MG63 (cell line): ENCODE measurements at regions not wholly inside any gene's neighbourhood (a gene's known extent, or its start where the extent isn't known, plus 50 kb on each side); places are given as distances from the start of the nearest gene placed in this dataset.

Experiments used
- DNase-seq: peaks from one replicate; pipeline ENCODE4 v3.0.0-alpha.2; 2020
- H3K27me3 ChIP-seq: fragments of 250-450 bp; sonication (Bioruptor Pico); 2 replicates; pipeline ENCODE4 v1.5.1; 2020; ENCODE audit warnings: mild to moderate bottlenecking, moderate library complexity
- H3K36me3 ChIP-seq: fragments of 250-450 bp; sonication (Bioruptor Pico); 2 replicates; pipeline ENCODE4 v1.5.1; 2020; ENCODE audit warnings: mild to moderate bottlenecking, moderate library complexity
- H3K4me3 ChIP-seq: fragments of 250-450 bp; sonication (Bioruptor Pico); 2 replicates; pipeline ENCODE4 v1.5.1; 2020; ENCODE audit warnings: mild to moderate bottlenecking, moderate library complexity
- H3K9me3 ChIP-seq: fragments of 250-450 bp; sonication (Bioruptor Pico); 2 replicates; pipeline ENCODE4 v1.5.1; 2020; ENCODE audit warnings: mild to moderate bottlenecking, moderate library complexity

DNA sequence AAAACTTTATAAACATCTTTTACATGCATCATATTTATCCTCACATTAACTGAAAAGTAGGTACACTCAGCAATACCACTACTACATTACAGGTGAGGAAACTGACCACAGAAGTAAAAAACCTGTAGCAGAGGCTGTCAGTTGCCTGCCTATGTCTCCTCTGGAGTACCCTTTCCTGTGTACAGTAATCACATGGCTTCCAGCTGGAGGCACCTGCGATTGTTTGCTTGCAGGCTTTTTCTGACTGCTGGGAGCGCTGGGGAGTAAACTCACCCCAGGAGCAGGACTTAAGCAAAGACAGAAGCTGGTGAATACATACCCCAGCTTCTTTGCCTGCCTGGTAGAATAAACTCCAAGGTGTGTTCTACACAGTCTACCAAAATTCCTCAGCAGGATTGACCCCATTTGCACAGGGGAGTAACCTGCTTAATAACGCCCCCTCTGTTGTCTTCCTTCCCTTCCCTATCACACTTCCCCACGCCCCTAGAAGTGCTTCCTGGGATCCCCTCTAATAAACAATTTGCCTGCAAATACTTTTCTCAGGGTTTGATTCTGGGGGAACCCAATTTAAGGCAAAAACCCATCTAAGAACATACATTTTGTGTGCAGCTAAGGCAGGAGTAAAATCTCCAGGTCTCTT lies 138.9 kb downstream of the PTH2R start:
- DNase-seq, result no peak
- no peak overlapping the region for H3K4me3 ChIP-seq
- H3K36me3 ChIP-seq, result no peaks in the 10 kb centered on the region
- no peaks in the 10 kb centered on the region for H3K27me3 ChIP-seq
- no peaks in the 10 kb centered on the region for H3K9me3 ChIP-seq

DNA sequence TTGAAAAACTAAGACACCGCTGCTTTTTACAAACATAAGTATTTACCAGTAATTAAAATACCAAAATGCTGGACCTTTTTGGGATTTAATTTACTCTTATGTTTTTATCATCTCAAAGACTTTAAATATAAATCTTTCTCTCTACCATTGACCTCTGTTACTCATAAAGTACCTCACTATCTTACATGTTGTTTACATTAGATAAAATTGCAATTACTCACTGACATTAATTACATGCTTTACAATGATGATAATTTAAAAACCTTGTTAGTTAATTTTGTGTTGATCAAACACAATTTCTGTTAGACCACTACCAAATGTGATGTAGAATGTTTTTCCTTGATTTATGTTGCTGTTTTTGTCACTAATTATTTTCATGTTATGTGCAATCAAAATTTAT lies 139.5 kb downstream of the PTH2R start:
- Histone ChIP-seq H3K36me3 (no peaks in the 10 kb centered on the region), H3K4me3 (no peak overlapping the region), H3K9me3 (no peaks in the 10 kb centered on the region)

DNA sequence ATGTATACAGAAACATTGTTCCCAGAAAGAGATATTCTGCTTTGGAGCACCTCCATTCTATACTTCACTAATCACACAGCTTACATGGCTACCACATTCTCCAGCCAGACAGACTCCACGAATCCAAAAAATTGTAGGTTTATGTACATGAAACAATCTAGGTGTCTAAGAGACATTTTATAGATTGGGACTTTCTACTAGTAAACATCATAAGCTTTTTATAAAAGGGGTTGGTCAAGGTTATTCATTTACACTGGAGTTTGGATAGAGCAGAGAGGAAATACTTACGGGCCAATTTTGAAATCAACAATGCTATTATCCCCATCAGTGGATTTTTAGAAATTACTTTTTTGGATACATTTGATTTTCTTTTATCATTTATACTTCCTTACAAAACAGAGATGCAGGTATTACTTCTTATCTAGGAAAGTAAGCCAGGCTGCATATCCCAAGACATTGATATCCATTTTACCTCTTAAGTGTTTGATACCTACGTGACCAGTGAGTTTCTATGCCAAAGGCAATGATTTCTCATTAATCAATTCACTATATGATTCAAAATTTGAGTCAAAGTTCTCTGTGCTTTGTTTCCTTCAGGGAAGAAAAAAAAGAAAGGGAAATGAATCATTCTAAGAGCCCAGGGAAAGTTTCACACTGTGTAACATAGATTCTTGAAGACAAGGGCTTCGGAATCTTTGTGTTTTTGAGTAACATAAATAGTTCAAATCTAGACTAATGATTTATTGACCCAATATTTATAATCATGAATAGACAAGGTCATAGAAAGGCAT lies 140.5 kb downstream of the PTH2R start:
- H3K4me3 ChIP-seq, result no peak overlapping the region
- no peaks in the 10 kb centered on the region for H3K27me3 ChIP-seq
- no peak for DNase-seq

More for the DNA sequence above, 139.5 kb downstream of the PTH2R start:
- no peaks in the 10 kb centered on the region for H3K27me3 ChIP-seq
- DNase-seq, result no peak

DNA sequence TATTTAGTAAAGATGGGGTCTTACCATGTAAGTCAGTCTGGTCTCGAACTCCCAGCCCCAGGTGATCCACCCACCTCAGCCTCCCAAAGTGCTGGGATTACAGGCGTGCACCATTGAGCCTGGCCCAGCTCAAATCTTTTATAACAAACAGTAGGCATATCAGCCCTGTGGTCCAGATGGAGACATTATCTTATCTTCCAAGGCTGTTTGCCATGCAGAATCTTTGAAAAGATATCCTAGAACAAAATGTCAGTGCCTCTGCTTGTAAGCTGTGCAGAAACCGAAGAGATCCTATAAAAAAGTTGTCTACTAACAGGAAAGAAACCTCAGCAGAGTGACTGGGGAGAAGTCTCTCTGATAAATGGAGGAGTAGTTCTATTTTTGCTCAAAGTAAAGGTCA lies 142.1 kb downstream of the PTH2R start:
- H3K36me3 ChIP-seq, result no peaks in the 10 kb centered on the region
- no peaks in the 10 kb centered on the region for H3K27me3 ChIP-seq
- H3K4me3 ChIP-seq, result no peak overlapping the region
- H3K9me3 ChIP-seq, result no peaks in the 10 kb centered on the region
- DNase-seq, result no peak

More for the DNA sequence above, 140.5 kb downstream of the PTH2R start:
- no peaks in the 10 kb centered on the region for H3K36me3 ChIP-seq
- H3K9me3 ChIP-seq, result no peaks in the 10 kb centered on the region

DNA sequence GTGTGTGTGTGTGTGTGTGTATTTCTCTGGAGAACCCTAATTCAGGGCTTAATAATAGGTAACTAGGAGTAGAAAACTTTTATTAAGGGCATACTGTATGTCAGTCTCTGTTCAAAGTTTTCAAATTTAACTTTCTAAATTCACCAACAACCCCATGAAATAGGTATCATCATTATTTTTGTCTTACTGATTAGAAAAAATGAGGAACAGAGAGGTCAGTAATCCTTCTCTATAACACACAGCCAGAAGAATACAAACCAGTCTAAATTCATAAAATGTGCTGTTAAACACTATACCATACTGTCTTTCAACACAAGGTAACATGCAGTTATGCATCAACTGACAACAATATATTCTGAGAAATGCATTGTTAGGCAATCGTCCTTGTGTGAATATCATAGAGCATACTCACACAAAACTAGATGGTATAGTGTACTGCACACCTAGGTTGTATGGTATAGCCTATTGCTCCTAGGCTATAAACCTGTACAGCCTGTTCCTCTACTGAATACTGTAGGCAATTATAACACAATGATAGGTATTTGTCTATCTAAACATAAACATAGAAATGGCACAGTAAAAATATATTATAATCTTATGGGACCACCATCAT lies 143.1 kb downstream of the PTH2R start:
- no peak for DNase-seq
- no peaks in the 10 kb centered on the region for H3K9me3 ChIP-seq
- H3K27me3 ChIP-seq, result no peaks in the 10 kb centered on the region
- no peaks in the 10 kb centered on the region for H3K36me3 ChIP-seq
- H3K4me3 ChIP-seq, result no peak overlapping the region

DNA sequence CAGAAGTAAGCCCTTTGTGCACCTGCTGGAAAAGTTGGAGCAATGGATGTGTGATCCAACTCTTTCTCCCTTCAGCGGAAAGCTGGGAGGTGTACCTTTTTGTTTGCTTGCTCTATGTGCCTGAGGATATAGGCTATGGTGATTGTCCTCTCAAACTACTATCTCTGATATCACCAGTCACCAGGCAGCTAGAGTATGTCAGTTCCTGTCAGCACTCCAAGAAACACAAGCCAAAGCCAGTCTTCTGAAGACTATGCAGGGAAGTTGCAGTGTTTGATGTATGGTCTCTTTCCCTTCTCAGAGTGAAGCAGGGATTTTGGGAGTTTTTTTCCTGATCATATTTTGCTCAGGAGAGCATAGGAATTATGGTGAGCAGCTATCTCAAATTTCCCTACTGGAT lies 146.4 kb downstream of the PTH2R start:
- no peaks in the 10 kb centered on the region for H3K36me3 ChIP-seq
- no peak overlapping the region for H3K4me3 ChIP-seq
- no peaks in the 10 kb centered on the region for H3K9me3 ChIP-seq
- no peaks in the 10 kb centered on the region for H3K27me3 ChIP-seq
- no peak for DNase-seq

DNA sequence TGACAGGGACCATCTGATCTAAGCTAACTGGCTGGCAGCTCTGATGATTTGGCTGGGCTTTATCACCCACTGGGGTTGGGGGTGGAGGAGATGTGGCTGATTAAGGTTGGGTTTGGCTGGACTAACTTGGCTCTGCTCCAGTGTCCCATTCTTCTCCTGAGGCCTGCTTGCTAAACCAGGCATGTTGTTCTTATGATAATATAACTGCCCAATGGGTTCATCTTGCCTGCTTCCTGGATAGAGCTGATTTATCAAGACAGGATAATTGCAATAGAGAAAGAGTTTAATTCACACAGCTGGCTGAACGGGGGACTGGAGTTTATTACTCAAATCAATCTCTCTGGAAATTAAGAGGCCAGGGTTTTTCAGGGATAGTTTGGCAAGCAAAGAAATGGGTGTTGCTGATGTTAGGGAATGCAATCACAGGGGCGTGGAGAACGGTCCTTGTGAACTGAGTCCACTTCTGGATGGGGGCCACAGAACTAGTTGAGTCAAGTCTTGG lies 150.4 kb downstream of the PTH2R start:
- H3K9me3 ChIP-seq, result no peaks in the 10 kb centered on the region
- H3K27me3 ChIP-seq, result no peaks in the 10 kb centered on the region
- no peak overlapping the region for H3K4me3 ChIP-seq
- DNase-seq, result no peak
- no peaks in the 10 kb centered on the region for H3K36me3 ChIP-seq

DNA sequence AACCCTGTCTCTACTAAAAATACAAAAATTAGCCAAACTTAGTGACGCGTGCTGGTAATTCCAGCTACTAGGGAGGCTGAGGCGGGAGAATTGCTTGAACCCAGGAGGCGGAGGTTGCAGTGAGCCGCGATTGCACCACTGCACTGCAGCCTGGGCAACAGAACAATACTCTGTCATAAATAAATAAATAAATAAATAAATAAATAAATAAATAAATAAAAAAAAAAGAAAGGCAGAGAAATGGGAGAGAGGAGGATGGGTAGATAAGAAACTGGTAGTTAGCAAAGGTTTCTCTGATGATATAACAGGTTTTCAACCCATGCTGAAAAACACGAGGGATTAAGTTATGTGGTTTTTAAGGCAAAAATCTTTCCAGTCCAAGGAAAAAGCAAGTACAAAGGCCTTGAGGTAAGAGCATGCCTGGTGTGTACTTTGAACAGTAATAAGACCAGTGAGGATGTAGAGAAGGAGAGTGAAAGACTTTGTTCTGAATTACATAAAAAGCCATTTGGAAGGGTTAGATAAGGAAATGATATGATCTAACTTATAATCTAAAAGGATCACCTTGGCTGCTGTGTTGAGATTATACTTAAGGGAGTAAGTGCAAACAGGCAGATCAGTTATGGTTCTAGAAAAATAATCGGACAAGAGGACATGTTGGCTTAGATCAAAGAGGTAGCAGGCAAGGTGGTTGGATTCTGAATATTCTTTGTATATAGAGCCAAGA lies 159.3 kb downstream of the PTH2R start:
- no peak for DNase-seq
- no peaks in the 10 kb centered on the region for H3K27me3 ChIP-seq
- H3K36me3 ChIP-seq, result no peaks in the 10 kb centered on the region
- no peak overlapping the region for H3K4me3 ChIP-seq
- no peaks in the 10 kb centered on the region for H3K9me3 ChIP-seq

DNA sequence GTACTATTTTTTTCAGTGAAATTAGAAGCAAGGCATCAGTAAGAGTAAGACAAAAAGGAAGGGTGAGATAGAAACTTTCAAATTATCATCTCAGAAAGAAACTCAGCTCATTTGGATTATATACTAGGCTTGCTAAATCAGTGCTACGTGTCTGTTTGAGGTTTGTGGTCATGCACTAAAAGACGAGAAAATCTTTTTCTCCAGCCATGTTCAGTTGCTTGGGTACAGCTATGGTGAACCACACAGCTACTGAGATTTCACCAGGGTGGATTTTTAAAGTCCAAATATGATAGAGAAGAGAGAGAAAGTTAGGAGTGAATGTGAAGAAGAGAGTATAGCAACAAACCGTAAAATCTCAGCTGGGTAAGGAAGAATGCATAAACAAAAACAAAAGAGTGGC lies 161.6 kb downstream of the PTH2R start:
- Histone ChIP-seq H3K36me3 (no peaks in the 10 kb centered on the region), H3K4me3 (no peak overlapping the region), H3K9me3 (no peaks in the 10 kb centered on the region), H3K27me3 (no peaks in the 10 kb centered on the region)
- DNase-seq, result no peak

DNA sequence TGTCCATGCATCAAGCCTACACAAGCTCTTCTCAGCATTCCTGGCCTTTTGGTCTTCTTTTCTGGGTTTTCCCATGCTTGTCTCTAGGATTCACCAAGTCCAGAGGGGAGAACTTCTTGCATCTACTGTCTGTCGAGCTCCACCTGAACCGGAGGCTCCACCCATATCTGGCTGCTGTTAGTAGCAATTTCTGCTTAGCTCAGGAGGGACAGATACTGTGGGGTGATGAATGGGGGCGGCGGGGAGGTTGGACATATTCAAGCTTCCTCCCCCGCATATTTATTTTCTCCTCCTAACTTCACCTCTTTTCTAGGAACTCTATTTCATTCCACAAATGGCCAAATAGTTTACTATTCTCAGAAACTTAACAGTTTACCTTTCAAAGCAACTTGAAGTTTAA lies 163.5 kb downstream of the PTH2R start:
- no peak for DNase-seq
- H3K4me3 ChIP-seq, result no peak overlapping the region
- H3K36me3 ChIP-seq, result no peaks in the 10 kb centered on the region
- no peaks in the 10 kb centered on the region for H3K27me3 ChIP-seq
- no peaks in the 10 kb centered on the region for H3K9me3 ChIP-seq

DNA sequence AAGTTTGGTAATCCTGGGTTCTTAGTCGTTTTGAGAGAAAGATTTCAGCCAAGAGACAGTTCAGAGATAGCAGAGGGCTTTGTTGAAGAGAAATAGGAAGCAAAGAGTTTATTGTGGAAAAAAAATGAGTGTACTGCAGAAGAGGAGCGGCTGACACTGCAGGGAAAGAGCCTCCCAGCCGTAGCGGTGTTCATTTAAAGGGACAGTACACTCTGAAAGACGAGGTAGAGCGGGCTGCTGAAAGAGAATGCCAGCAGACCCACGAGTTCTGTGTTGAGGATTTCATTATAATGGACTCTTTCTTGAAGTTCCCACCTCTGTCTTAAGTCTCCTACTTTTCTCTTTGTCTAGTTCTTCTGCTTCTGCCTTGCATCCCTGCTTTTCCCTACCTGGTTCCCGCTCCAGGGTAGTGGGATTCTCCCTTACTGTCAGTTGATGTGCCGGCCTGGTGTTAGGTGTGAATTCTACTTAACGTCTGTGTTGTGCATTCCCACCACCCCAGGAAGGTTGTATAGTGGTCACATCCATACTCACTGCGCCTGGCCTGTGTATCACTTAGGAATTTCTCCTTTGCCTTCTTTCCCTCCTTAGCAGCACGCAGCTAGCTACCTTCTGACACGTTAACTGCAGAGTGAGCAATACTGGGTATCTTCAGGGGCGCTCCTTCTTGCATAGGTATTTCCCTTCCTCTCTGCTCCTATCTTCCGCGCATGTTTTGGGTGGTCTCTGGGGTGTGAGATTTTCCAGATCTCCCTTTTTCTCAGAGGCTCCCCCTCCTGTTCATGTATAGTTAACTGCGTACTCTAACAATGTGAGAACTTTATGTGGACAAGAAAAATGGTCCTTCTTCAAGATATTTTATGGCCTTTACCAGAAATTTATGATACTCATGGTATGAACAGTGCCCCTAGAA lies 164.5 kb downstream of the PTH2R start:
- no peak for DNase-seq
- H3K9me3 ChIP-seq, result no peaks in the 10 kb centered on the region
- no peak overlapping the region for H3K4me3 ChIP-seq
- no peaks in the 10 kb centered on the region for H3K36me3 ChIP-seq
- no peaks in the 10 kb centered on the region for H3K27me3 ChIP-seq

DNA sequence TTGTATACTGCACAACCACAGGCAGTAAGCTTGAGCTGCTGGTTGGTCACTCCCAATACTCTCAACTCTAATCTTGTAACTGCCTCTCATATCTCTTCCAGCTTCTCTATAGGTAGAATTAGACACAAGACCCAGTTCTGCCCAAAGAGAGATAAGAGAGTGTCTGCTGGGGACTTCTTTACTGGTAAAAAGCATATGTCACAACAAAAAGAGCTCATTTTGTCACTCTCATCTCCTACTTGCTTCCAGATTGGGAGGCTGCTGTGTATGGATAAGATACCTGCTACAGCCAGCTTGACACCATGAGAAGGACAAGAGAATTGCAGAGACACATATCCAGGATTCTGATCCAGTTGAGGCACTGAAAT lies 165.2 kb downstream of the PTH2R start:
- DNase-seq, result no peak
- H3K36me3 ChIP-seq, result no peaks in the 10 kb centered on the region
- H3K4me3 ChIP-seq, result no peak overlapping the region
- H3K27me3 ChIP-seq, result no peaks in the 10 kb centered on the region
- no peaks in the 10 kb centered on the region for H3K9me3 ChIP-seq

DNA sequence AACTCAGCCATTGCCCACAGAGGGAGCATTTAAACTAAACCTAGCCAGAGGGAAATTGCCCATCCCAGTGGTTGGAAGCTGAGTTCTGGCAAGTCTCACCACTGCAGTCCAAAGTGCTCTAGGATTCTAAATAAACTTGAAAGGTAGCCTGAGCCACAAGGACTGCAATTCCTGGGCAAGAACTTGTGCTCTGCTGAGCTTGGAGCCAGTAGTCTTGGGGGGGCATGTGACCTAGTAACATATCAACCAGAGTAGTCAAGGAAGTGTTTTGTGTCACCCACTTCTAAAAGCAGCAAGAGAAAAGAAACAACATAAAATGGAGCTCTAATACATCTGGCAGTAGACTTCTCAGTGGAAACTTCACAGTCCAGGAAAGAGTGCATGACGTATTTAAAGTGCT lies 167.0 kb downstream of the PTH2R start:
- DNase-seq, result no peak
- H3K9me3 ChIP-seq, result no peaks in the 10 kb centered on the region
- no peaks in the 10 kb centered on the region for H3K36me3 ChIP-seq
- no peak overlapping the region for H3K4me3 ChIP-seq
- no peaks in the 10 kb centered on the region for H3K27me3 ChIP-seq

DNA sequence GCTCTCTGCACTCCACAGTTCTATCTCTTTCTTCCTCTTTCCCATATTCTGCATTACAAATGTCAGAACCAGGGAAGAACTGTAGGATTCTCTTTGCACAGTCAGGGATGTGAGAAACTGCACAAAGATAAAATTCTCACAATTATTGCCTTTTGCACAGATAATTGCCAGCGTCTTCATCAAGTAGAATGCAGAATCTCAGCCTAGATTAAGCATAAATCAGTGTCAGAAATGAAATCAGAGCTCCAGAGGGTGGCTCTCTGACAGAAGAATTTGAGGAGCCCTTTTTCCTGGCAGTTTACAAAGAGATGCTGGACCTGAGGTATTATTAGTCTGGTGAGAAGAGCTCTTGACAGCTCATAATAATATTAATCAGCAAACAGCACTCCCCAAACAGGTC lies 173.1 kb downstream of the PTH2R start:
- no peak for DNase-seq
- H3K27me3 ChIP-seq, result no peaks in the 10 kb centered on the region
- no peak overlapping the region for H3K4me3 ChIP-seq
- no peaks in the 10 kb centered on the region for H3K36me3 ChIP-seq
- no peaks in the 10 kb centered on the region for H3K9me3 ChIP-seq

DNA sequence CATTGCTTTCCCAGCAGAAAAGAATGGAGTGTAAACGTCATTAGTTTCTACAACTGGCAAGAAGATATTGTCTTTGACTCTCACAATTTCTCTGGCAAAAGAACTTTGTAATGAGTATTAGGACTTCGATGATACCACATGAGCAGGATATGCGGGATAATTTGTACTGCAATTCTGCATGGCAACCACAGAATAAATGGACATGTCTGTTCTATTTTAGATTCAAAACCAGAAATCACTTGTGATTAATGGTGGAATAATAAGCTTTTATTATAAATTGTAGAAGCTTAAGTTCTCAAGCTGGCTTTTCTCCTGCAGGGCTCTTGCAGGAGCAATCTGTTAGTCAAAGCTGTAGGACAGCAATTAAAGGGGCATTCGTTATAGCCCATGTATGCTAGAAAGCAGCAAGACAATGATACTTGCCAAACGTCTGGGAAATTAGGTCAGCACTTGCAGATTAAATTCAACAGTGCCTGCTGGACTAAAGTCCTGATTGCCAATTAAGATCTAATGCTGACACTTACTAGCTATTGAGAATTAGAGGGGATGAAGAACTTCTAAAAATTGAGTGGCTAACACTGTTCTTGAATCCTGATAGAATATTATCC lies 177.9 kb downstream of the PTH2R start:
- DNase-seq, result no peak
- Histone ChIP-seq H3K27me3 (no peaks in the 10 kb centered on the region), H3K4me3 (no peak overlapping the region), H3K9me3 (no peaks in the 10 kb centered on the region), H3K36me3 (no peaks in the 10 kb centered on the region)

DNA sequence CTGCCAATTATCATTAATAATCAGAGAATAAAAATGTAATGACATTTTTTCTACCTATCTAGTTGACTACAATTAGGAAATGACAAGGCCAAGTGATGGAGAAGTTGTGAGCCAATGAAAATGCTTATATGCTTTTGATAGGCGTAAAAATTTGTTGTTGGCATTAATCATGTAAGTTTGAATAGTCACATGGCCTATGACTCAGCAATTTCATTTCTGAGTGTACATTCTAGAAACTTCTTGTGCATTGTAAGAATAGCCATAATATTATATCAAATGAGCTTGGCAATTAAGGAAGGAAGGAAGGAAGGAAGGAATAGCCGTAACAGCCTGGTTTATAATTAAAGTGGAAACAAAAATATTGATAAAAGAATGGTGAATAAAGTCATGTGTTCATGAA lies 179.9 kb downstream of the PTH2R start:
- Histone ChIP-seq H3K4me3 (no peak overlapping the region), H3K36me3 (no peaks in the 10 kb centered on the region), H3K27me3 (no peaks in the 10 kb centered on the region), H3K9me3 (no peaks in the 10 kb centered on the region)
- DNase-seq, result no peak
